ENCODE measurements at regions not wholly inside any gene's neighbourhood (a gene's known extent, or its start where the extent isn't known, plus 50 kb on each side); places are given as distances from the start of the nearest gene placed in this dataset.

GRCh38 chr5:167255926-167256325 is 1035.5 kb upstream of the WWC1 start:
- TF ChIP-seq POU6F1 (CRISPR knock-in tag; IDR thresholded peaks at IDR 0.05; ENCODE audit: borderline replicate concordance, low read depth), result no peak
- TF ChIP-seq TCF4 (CRISPR knock-in tag; IDR thresholded peaks at IDR 0.05; ENCODE audit: borderline replicate concordance), result no peak
- no peak for TF ChIP-seq CSRNP3 (CRISPR knock-in tag; IDR thresholded peaks at IDR 0.05)
- TF ChIP-seq ZC3H10 (CRISPR knock-in tag; IDR thresholded peaks at IDR 0.05), result no peak
- TF ChIP-seq OSR1 (CRISPR knock-in tag; IDR thresholded peaks at IDR 0.05), result no peak
- no peak for TF ChIP-seq ISL1 (CRISPR knock-in tag; IDR thresholded peaks at IDR 0.05)
- no peak for TF ChIP-seq TSHZ2 (CRISPR knock-in tag; IDR thresholded peaks at IDR 0.05)
- no peak for TF ChIP-seq ZNF565 (CRISPR knock-in tag; conservative IDR thresholded peaks at IDR 0.05; ENCODE audit: low read depth)
- no peak for ATAC-seq

- no peak for ATAC-seq
- TF ChIP-seq ARNTL (CRISPR knock-in tag; IDR thresholded peaks at IDR 0.05; ENCODE audit: borderline replicate concordance, low read depth) (no peak), CSDC2 (CRISPR knock-in tag; IDR thresholded peaks at IDR 0.05) (no peak), TOX (CRISPR knock-in tag; IDR thresholded peaks at IDR 0.05; ENCODE audit: borderline replicate concordance) (no peak)
- TF ChIP-seq, protein P1, sequence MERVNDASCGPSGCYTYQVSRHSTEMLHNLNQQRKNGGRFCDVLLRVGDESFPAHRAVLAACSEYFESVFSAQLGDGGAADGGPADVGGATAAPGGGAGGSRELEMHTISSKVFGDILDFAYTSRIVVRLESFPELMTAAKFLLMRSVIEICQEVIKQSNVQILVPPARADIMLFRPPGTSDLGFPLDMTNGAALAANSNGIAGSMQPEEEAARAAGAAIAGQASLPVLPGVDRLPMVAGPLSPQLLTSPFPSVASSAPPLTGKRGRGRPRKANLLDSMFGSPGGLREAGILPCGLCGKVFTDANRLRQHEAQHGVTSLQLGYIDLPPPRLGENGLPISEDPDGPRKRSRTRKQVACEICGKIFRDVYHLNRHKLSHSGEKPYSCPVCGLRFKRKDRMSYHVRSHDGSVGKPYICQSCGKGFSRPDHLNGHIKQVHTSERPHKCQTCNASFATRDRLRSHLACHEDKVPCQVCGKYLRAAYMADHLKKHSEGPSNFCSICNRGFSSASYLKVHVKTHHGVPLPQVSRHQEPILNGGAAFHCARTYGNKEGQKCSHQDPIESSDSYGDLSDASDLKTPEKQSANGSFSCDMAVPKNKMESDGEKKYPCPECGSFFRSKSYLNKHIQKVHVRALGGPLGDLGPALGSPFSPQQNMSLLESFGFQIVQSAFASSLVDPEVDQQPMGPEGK (CRISPR knock-in tag; IDR thresholded peaks at IDR 0.05; ENCODE audit: borderline replicate concordance), result no peak
Observed at GRCh38 chr5:167259806-167260205, 1031.6 kb upstream of the WWC1 start.

- peak; percentile 45; the same call in 1 of the 3 replicates for ATAC-seq
- TF ChIP-seq, protein P2, sequence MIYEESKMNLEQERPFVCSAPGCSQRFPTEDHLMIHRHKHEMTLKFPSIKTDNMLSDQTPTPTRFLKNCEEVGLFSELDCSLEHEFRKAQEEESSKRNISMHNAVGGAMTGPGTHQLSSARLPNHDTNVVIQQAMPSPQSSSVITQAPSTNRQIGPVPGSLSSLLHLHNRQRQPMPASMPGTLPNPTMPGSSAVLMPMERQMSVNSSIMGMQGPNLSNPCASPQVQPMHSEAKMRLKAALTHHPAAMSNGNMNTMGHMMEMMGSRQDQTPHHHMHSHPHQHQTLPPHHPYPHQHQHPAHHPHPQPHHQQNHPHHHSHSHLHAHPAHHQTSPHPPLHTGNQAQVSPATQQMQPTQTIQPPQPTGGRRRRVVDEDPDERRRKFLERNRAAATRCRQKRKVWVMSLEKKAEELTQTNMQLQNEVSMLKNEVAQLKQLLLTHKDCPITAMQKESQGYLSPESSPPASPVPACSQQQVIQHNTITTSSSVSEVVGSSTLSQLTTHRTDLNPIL (CRISPR knock-in tag; IDR thresholded peaks at IDR 0.05; ENCODE audit: low read depth), result no peak
- TF ChIP-seq ISL1 (CRISPR knock-in tag; IDR thresholded peaks at IDR 0.05) (no peak), ZNF565 (CRISPR knock-in tag; conservative IDR thresholded peaks at IDR 0.05; ENCODE audit: low read depth) (no peak), ZFP30 (CRISPR knock-in tag; IDR thresholded peaks at IDR 0.05) (no peak), ZFP3 (CRISPR knock-in tag; IDR thresholded peaks at IDR 0.05) (no peak), ESRRG (CRISPR knock-in tag; IDR thresholded peaks at IDR 0.05) (no peak), ZNF8 (CRISPR knock-in tag; IDR thresholded peaks at IDR 0.05) (no peak), ZC3H10 (CRISPR knock-in tag; IDR thresholded peaks at IDR 0.05) (no peak), CSRNP3 (CRISPR knock-in tag; IDR thresholded peaks at IDR 0.05) (no peak), SNAI2 (CRISPR knock-in tag; IDR thresholded peaks at IDR 0.05) (no peak), TSHZ2 (CRISPR knock-in tag; IDR thresholded peaks at IDR 0.05) (no peak), BACH2 (CRISPR knock-in tag; IDR thresholded peaks at IDR 0.05; ENCODE audit: borderline replicate concordance) (no peak)
- TF ChIP-seq, protein P1 (CRISPR knock-in tag; IDR thresholded peaks at IDR 0.05; ENCODE audit: borderline replicate concordance), result no peak
Observed at GRCh38 chr5:167261309-167262100, 1029.9 kb upstream of the WWC1 start.

Data from SK-N-SH treated with all-trans-retinoic acid at 6 μM for 48 hours (cell line).